SK-N-MC (cell line): ENCODE measurements at regions not wholly inside any gene's neighbourhood (a gene's known extent, or its start where the extent isn't known, plus 50 kb on each side); places are given as distances from the start of the nearest gene placed in this dataset.

Experiments used
- EZH2 ChIP-seq: fragments of 200-600 bp; sonication (generic); IDR thresholded peaks from one replicate; pipeline ENCODE4 v1.6.1; 2017; ENCODE audit warnings: antibody characterized with exemption
- FOXP2 ChIP-seq: optimal IDR thresholded peaks from 2 replicates; pipeline ENCODE3; 2011; ENCODE audit warnings: mild to moderate bottlenecking, moderate library complexity; ENCODE audit not compliant: insufficient read depth; ENCODE audit errors: extremely low read length, control extremely low read depth
- POLR2AphosphoS5 ChIP-seq: IDR thresholded peaks from 2 replicates; pipeline ENCODE4 v1.6.1; 2012; ENCODE audit warnings: mild to moderate bottlenecking, low read depth, low read length, borderline replicate concordance

GRCh38 chr2:144631636-144632035, 111.7 kb upstream of the ZEB2 start:
- TF ChIP-seq EZH2 (no peak), POLR2AphosphoS5 (no peak), FOXP2 (no peak)
